ENCODE measurements at regions not wholly inside any gene's neighbourhood (a gene's known extent, or its start where the extent isn't known, plus 50 kb on each side); places are given as distances from the start of the nearest gene placed in this dataset.

DNA sequence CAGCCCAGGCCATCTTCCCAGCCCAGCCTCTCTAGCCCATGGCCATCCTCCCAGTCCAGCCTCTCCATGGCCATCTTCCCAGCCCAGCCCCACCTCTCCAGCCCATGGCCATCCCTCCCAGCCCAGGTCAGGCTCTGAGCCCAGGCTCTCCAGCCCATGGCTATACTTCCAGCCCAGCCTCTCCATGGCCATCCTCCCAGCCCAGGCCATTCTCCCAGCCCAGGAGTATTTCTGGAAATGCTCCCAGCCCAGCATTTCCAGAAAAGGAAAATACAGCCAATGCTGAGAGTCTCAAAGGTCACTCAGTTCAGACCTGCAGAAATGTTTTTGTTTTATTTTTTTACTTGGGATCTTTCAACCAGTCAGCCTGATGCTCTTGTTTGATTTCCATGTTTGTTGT, 70.0 kb upstream of the ZNF281 start:
- TF ChIP-seq ZNF311 (tag by site-specific recombination; IDR thresholded peaks at IDR 0.05; ENCODE audit: borderline replicate concordance): no peak
- no peak for TF ChIP-seq REST (tag by site-specific recombination; IDR thresholded peaks at IDR 0.05)
- no peak for TF ChIP-seq ZNF777 (tag by site-specific recombination; IDR thresholded peaks at IDR 0.05; ENCODE audit: borderline replicate concordance)

All from HEK293 (cell line).